ENCODE measurements at regions not wholly inside any gene's neighbourhood (a gene's known extent, or its start where the extent isn't known, plus 50 kb on each side); places are given as distances from the start of the nearest gene placed in this dataset.

GRCh38 chr22:49598338-49598737 is 229.3 kb downstream of the BRD1 start:
- DNase-seq, result no peak
- H3K36me3 ChIP-seq, result peaks cover 0 to 70% (median 2%) of the 10 kb centered on the region in 6 donors
- no peaks in the 10 kb centered on the region for H3K27me3 ChIP-seq (replicated peaks in 1 of 7)
- H3K27ac ChIP-seq, result no peak overlapping the region
- no peaks in the 10 kb centered on the region for H3K9me3 ChIP-seq
- TF ChIP-seq POLR2AphosphoS5 (IDR thresholded peaks at IDR 0.05), result no peak
- TF ChIP-seq, protein P1, sequence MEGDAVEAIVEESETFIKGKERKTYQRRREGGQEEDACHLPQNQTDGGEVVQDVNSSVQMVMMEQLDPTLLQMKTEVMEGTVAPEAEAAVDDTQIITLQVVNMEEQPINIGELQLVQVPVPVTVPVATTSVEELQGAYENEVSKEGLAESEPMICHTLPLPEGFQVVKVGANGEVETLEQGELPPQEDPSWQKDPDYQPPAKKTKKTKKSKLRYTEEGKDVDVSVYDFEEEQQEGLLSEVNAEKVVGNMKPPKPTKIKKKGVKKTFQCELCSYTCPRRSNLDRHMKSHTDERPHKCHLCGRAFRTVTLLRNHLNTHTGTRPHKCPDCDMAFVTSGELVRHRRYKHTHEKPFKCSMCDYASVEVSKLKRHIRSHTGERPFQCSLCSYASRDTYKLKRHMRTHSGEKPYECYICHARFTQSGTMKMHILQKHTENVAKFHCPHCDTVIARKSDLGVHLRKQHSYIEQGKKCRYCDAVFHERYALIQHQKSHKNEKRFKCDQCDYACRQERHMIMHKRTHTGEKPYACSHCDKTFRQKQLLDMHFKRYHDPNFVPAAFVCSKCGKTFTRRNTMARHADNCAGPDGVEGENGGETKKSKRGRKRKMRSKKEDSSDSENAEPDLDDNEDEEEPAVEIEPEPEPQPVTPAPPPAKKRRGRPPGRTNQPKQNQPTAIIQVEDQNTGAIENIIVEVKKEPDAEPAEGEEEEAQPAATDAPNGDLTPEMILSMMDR (IDR thresholded peaks at IDR 0.05 in 8 of 11, conservative IDR thresholded peaks at IDR 0.05 in 3 of 11), result no peak
- TF ChIP-seq POLR2A (IDR thresholded peaks at IDR 0.05), result no peak
- WGBS, 5 donors, result 85 to 98% (median 94%) methylated on average over 9 of the region's 9 CpGs
- H3K4me3 ChIP-seq, result no peak overlapping the region
- peaks cover 0 to 23% (median 3%) of the 10 kb centered on the region in 6 donors for H3K4me1 ChIP-seq
- intact Hi-C loops (cut with DNase I; ENCODE audit: low total_unique reads), result no loop called here

- Histone ChIP-seq H3K4me3 (no peak overlapping the region), H3K4me1 (peaks cover 0 to 23% (median 6%) of the 10 kb centered on the region in 6 donors), H3K36me3 (peaks cover 0 to 70% (median 2%) of the 10 kb centered on the region in 6 donors), H3K27me3 (replicated peaks in 1 of 7) (no peaks in the 10 kb centered on the region), H3K9me3 (no peaks in the 10 kb centered on the region), H3K27ac (no peak overlapping the region)
- TF ChIP-seq POLR2AphosphoS5 (IDR thresholded peaks at IDR 0.05) (no peak), POLR2A (IDR thresholded peaks at IDR 0.05) (no peak)
- TF ChIP-seq, protein P1 (IDR thresholded peaks at IDR 0.05 in 8 of 11, conservative IDR thresholded peaks at IDR 0.05 in 3 of 11), result no peak
- DNase-seq, result no peak
- intact Hi-C loops (cut with DNase I; ENCODE audit: low total_unique reads), result no loop called here
- 86 to 92% (median 90%) methylated on average over 2 of the region's 2 CpGs for WGBS, 5 donors
Observed at GRCh38 chr22:49597428-49598039, 230.1 kb downstream of the BRD1 start.

- intact Hi-C loops (cut with DNase I; ENCODE audit: low total_unique reads), result no loop called here
- peaks cover 0 to 14% (median 2%) of the 10 kb centered on the region in 6 donors for H3K4me1 ChIP-seq
Observed at GRCh38 chr22:49595465-49596078, 232.1 kb downstream of the BRD1 start.

GRCh38 chr22:49594078-49594477 is 233.6 kb downstream of the BRD1 start:
- WGBS, 5 donors, result 75 to 91% (median 87%) methylated on average over 6 of the region's 6 CpGs
- Histone ChIP-seq H3K4me3 (no peak overlapping the region), H3K4me1 (peaks cover 0 to 4% (median under 1%) of the 10 kb centered on the region in 6 donors), H3K27ac (no peak overlapping the region), H3K36me3 (peaks cover 0 to 74% (median 2%) of the 10 kb centered on the region in 6 donors), H3K9me3 (no peaks in the 10 kb centered on the region), H3K27me3 (replicated peaks in 1 of 7) (no peaks in the 10 kb centered on the region)
- intact Hi-C loops (cut with DNase I; ENCODE audit: low total_unique reads), result no loop called here
- TF ChIP-seq POLR2AphosphoS5 (IDR thresholded peaks at IDR 0.05), result no peak
- no peak for TF ChIP-seq POLR2A (IDR thresholded peaks at IDR 0.05)
- TF ChIP-seq, protein P1 (IDR thresholded peaks at IDR 0.05 in 8 of 11, conservative IDR thresholded peaks at IDR 0.05 in 3 of 11), result no peak
- no peak for DNase-seq

More at GRCh38 chr22:49595465-49596078, 232.1 kb downstream of the BRD1 start:
- 93 to 98% (median 95%) methylated on average over 6 of the region's 6 CpGs for WGBS, 5 donors
- Histone ChIP-seq H3K27ac (no peak overlapping the region), H3K9me3 (no peaks in the 10 kb centered on the region), H3K27me3 (replicated peaks in 1 of 7) (no peaks in the 10 kb centered on the region), H3K4me3 (no peak overlapping the region), H3K36me3 (peaks cover 0 to 62% (median 2%) of the 10 kb centered on the region in 6 donors)
- DNase-seq, result no peak
- TF ChIP-seq POLR2A (IDR thresholded peaks at IDR 0.05) (no peak), POLR2AphosphoS5 (IDR thresholded peaks at IDR 0.05) (no peak)
- TF ChIP-seq, protein P1 (IDR thresholded peaks at IDR 0.05 in 8 of 11, conservative IDR thresholded peaks at IDR 0.05 in 3 of 11), result no peak

All from spleen (tissue), 11 donors.